GM13976 (cell line): ENCODE measurements at regions not wholly inside any gene's neighbourhood (a gene's known extent, or its start where the extent isn't known, plus 50 kb on each side); places are given as distances from the start of the nearest gene placed in this dataset.

Source experiments
- DNase-seq: peaks from one replicate; pipeline ENCODE4 v3.0.0; 2012; ENCODE audit warnings: low spot score
- CTCF ChIP-seq: IDR thresholded peaks from 2 replicates; pipeline ENCODE4 v1.5.1; 2012; ENCODE audit warnings: borderline replicate concordance, mild to moderate bottlenecking; ENCODE audit not compliant: insufficient read depth; ENCODE audit errors: extremely low read depth, missing control alignments, control extremely low read depth
- in situ Hi-C: fragments of 300-500 bp; cut with MboI; formaldehyde crosslinking; loops from one replicate; pipeline ENCODE4 v1.12.0; 2022; ENCODE audit warnings: low sequenced_read_pairs, mixed read lengths, inconsistent platforms; ENCODE audit not compliant: unreplicated experiment

- in situ Hi-C loops = no loop called here
- no peak for TF ChIP-seq CTCF
- DNase-seq = no peak
Observed at GRCh38 chr13:64930636-64931035, 2299.5 kb downstream of the PCDH9 start.

GRCh38 chr13:64928696-64929499 is 2301.2 kb downstream of the PCDH9 start:
- DNase-seq = peak; percentile 16
- in situ Hi-C loops = no loop called here

DNA sequence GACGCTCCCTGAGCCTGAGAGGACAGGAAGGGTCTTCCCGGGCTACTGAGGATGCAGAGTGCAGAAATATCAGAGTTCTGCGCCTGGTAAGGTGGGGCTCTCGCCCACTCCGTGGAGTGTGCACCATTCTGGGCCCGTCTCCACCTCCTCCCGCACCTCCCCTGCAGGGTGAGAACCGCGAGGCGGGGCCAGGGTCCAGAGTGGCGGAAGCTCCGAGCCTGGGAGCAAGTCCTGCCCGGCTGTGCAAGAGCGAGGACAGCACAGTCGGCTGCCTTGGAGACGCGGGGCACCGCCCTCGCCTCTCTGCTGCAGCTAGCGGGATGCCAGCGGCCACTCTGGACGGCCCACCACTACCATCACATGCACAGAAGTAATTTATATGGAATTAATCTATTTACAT is 2304.4 kb downstream of the PCDH9 start:
- no peak for TF ChIP-seq CTCF
- peak; percentile 3 for DNase-seq
- in situ Hi-C loops = no loop called here

More at GRCh38 chr13:64928696-64929499, 2301.2 kb downstream of the PCDH9 start:
- no peak for TF ChIP-seq CTCF

- DNase-seq = no peak
- in situ Hi-C loops = no loop called here
- TF ChIP-seq CTCF = no peak
Observed at GRCh38 chr13:64925284-64925683, 2304.9 kb downstream of the PCDH9 start.

DNA sequence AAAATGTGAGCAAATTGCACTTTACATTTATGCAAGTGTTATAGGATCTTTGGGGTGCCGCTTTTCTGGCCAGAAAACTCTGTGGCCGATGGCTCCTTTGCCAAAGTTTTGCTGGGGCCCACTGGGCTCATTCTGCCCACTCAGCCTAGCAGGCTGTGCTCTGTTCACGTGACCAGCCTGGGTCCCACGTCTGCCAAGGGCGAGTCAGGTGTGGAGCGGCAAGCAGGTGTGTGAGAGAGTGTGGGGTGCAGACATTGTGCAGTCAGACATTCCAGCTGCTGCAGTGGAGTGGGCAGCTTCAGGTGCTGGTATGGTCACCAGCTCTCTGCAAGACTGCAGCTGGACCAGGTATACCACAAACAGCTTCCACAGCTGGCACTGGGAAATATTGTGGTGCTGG is 2305.7 kb downstream of the PCDH9 start:
- no peak for DNase-seq
- in situ Hi-C loops = no loop called here
- TF ChIP-seq CTCF = no peak

DNA sequence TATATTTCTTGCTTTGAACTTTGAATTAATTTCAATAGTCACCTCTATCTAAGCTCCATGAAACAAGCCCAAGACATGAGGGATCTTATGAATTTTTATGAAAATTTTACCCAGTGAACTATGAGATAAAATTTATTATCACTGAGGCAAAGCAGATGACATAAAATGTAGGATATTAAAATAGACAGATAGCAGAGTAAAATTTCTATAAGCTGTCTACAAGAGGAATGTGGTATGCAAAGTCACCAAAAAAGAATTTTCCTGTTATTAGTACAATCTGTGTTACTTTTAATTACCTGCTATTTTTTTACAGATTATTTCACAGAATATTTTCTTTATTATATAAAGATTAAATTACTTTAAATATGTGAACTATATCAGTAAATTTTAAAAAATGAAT is 2312.6 kb downstream of the PCDH9 start:
- TF ChIP-seq CTCF = no peak
- in situ Hi-C loops = no loop called here
- DNase-seq = no peak
